K562 (cell line): ENCODE measurements at regions not wholly inside any gene's neighbourhood (a gene's known extent, or its start where the extent isn't known, plus 50 kb on each side); places are given as distances from the start of the nearest gene placed in this dataset.
A peak's percentile ranks its signal among the peaks of the same experiment; 100 is the strongest.

ENCODE experiments used
- ATAC-seq: fragments of 200-7000 bp; cut with Tn5 transposase; 3 replicates; pipeline ENCODE4 v1.9.1; 2020; ENCODE audit warnings: moderate library complexity
- BruUV-seq: library from RNA; stranded (reverse); fragments of 400-500 nt; replicated peaks from 2 replicates; lab custom pipeline; 2021; lab: Mats Ljungman, UMichigan
- CTCF ChIA-PET: fragments of 300-600 bp; formaldehyde crosslinking; extraction: SDS; loops from one replicate; lab custom pipeline; 2021; ENCODE audit warnings: low intra/inter-chr PET ratio; lab: Yijun Ruan, JAX
- POLR2A ChIA-PET: fragments of 300-600, 350-650 bp; sonication (Branson Sonifier 250); formaldehyde crosslinking; extraction: SDS; loops from one replicate; lab custom pipeline; 2021; ENCODE audit warnings: antibody characterized with exemption, inconsistent platforms; lab: Yijun Ruan, JAX
- DNase-seq, 4 experiments: peaks; one replicate each; pipeline versions ENCODE4 v3.0.0 to v3.0.0-alpha.2; 2011 to 2018; ENCODE audit warnings: low spot score in 3 of 4, mixed read lengths in 3 of 4; ENCODE audit errors: extremely low read depth in 1 of 4
- FAIRE-seq: peaks from 2 replicates; lab custom pipeline; 2011; peaks lifted over from hg19 to GRCh38; lab: Jason Lieb, UNC
- H2AFZ ChIP-seq: 2 replicates; pipeline ENCODE4 v1.6.0; 2011; ENCODE audit warnings: low read depth, low read length, control low read depth, inconsistent platforms
- H3K27ac ChIP-seq: fragments of 200-600 bp; 3 replicates; pipeline ENCODE4 v1.8.0; 2011; ENCODE audit warnings: low read depth, mild to moderate bottlenecking, control low read depth, inconsistent platforms, low read length, moderate library complexity, mixed read lengths; ENCODE audit errors: extremely low read depth
- H3K27me3 ChIP-seq, 2 experiments: fragments of 300-600 bp in 1 of 2; 2 replicates in 1 of 2; 3 replicates in 1 of 2; pipeline versions ENCODE4 v1.6.0 to v1.8.0; 2011; ENCODE audit warnings: inconsistent platforms in 2 of 2, low read length in 2 of 2, mild to moderate bottlenecking in 1 of 2, mixed read lengths in 1 of 2, moderate library complexity in 1 of 2; ENCODE audit not compliant: control insufficient read depth in 2 of 2, insufficient read depth in 2 of 2
- H3K36me3 ChIP-seq: fragments of 300-600 bp; 3 replicates; pipeline ENCODE4 v1.8.0; 2011; ENCODE audit warnings: mild to moderate bottlenecking, low read length, inconsistent platforms; ENCODE audit not compliant: control insufficient read depth, insufficient read depth
- H3K4me1 ChIP-seq, 2 experiments: fragments of 200-600 bp in 1 of 2; replicated peaks in 1 of 2; 2 replicates in 1 of 2; 3 replicates in 1 of 2; pipeline versions ENCODE4 v1.5.1 to v1.8.0; 2011; ENCODE audit warnings: inconsistent platforms in 2 of 2, low read length in 2 of 2, mild to moderate bottlenecking in 1 of 2, mixed read lengths in 1 of 2, moderate library complexity in 1 of 2; ENCODE audit not compliant: control insufficient read depth in 2 of 2, insufficient read depth in 2 of 2
- H3K4me2 ChIP-seq: 2 replicates; pipeline ENCODE4 v1.6.1; 2011; ENCODE audit warnings: low read length, control low read depth, inconsistent platforms, mixed read lengths; ENCODE audit not compliant: insufficient read depth
- H3K4me3 ChIP-seq: fragments of 200-600 bp; sonication (generic), shearing (Covaris generic); 2 replicates; pipeline ENCODE4 v1.5.1; 2016; ENCODE audit warnings: control low read depth, inconsistent platforms
- H3K79me2 ChIP-seq: fragments of 200-600 bp; 3 replicates; pipeline ENCODE4 v1.8.0; 2011; ENCODE audit warnings: low read length, inconsistent platforms; ENCODE audit not compliant: control insufficient read depth, insufficient read depth
- H3K9ac ChIP-seq, 2 experiments: 2 replicates each; pipeline versions ENCODE4 v1.6.0 to v1.6.1; 2011; ENCODE audit warnings: low read depth in 2 of 2, low read length in 2 of 2, control low read depth in 1 of 2, inconsistent platforms in 1 of 2, mild to moderate bottlenecking in 1 of 2, mixed read lengths in 1 of 2; ENCODE audit not compliant: insufficient read depth in 1 of 2
- H3K9me1 ChIP-seq: one replicate; pipeline ENCODE4 v1.6.0; 2011; ENCODE audit warnings: inconsistent platforms, mild to moderate bottlenecking, low read length, moderate library complexity; ENCODE audit not compliant: control insufficient read depth, insufficient read depth
- H3K9me3 ChIP-seq: replicated peaks from 2 replicates; pipeline ENCODE4 v1.5.1; 2011; ENCODE audit warnings: low read depth, low read length, inconsistent platforms; ENCODE audit not compliant: control insufficient read depth, insufficient read depth
- H4K20me1 ChIP-seq: replicated peaks from 2 replicates; pipeline ENCODE4 v1.6.1; 2011; ENCODE audit warnings: low read length, inconsistent platforms, mixed read lengths; ENCODE audit not compliant: control insufficient read depth, insufficient read depth
- CEBPB ChIP-seq: fragments of 450-650 bp; IDR thresholded peaks from 2 replicates; pipeline ENCODE4 v1.6.1; 2016; ENCODE audit warnings: missing genetic modification characterization, missing compliant biosample characterization
- CEBPG ChIP-seq, 3 experiments: fragments of 200-800 bp in 1 of 3; sonication (Bioruptor generic) in 1 of 3; sonication (generic) in 1 of 3; formaldehyde crosslinking in 1 of 3; IDR thresholded peaks in 2 of 3; conservative IDR thresholded peaks in 1 of 3; 2 replicates each; pipeline versions ENCODE4 v1.6.1 to v1.8.0; 2016 to 2022; ENCODE audit warnings: missing compliant biosample characterization in 2 of 3, missing genetic modification characterization in 2 of 3, mild to moderate bottlenecking in 1 of 3, missing genetic modification reagents in 1 of 3
- CHD2 ChIP-seq: IDR thresholded peaks from 2 replicates; pipeline ENCODE4 v1.6.1; 2011; ENCODE audit warnings: low read depth, low read length
- DIDO1 ChIP-seq: fragments of 450-650 bp; IDR thresholded peaks from 2 replicates; pipeline ENCODE4 v1.6.1; 2016; ENCODE audit warnings: low read depth, missing biosample characterization, missing genetic modification characterization
- NFATC3 ChIP-seq: fragments of 450-650 bp; IDR thresholded peaks from 2 replicates; pipeline ENCODE4 v1.6.1; 2017; ENCODE audit warnings: mild to moderate bottlenecking
- NFIX ChIP-seq: fragments of 250-450 bp; sonication (Bioruptor Pico); IDR thresholded peaks from 2 replicates; pipeline ENCODE4 v1.4.0; 2020; ENCODE audit warnings: low read depth, mild to moderate bottlenecking, moderate library complexity
- POU5F1 ChIP-seq: fragments of 150-350 bp; IDR thresholded peaks from 2 replicates; pipeline ENCODE4 v1.6.1; 2014; ENCODE audit warnings: borderline replicate concordance, low read length, low read depth, mild to moderate bottlenecking; ENCODE audit not compliant: partially characterized antibody
- PTRF ChIP-seq: fragments of 450-650 bp; IDR thresholded peaks from 2 replicates; pipeline ENCODE4 v1.6.1; 2016; ENCODE audit warnings: mild to moderate bottlenecking, missing genetic modification characterization, missing compliant biosample characterization
- RCOR1 ChIP-seq, 2 experiments: IDR thresholded peaks; 2 replicates each; pipeline ENCODE4 v1.6.1; 2012; ENCODE audit warnings: low read depth in 2 of 2, low read length in 2 of 2, borderline replicate concordance in 1 of 2, improper control_type of control experiment in 1 of 2
- SIN3B ChIP-seq: fragments of 450-650 bp; IDR thresholded peaks from 2 replicates; pipeline ENCODE4 v1.6.1; 2017; ENCODE audit warnings: low read depth, mild to moderate bottlenecking, moderate library complexity
- SMARCC2 ChIP-seq: fragments of 450-650 bp; IDR thresholded peaks from 2 replicates; pipeline ENCODE4 v1.6.1; 2017; ENCODE audit warnings: antibody characterized with exemption, moderate library complexity, mild to moderate bottlenecking, low read depth
- STAT5B ChIP-seq: fragments of 250-450 bp; sonication (Bioruptor Pico); IDR thresholded peaks from 2 replicates; pipeline ENCODE4 v1.8.0; 2021; ENCODE audit warnings: mild to moderate bottlenecking, inconsistent platforms
- TARDBP ChIP-seq: fragments of 450-650 bp; IDR thresholded peaks from 2 replicates; pipeline ENCODE4 v1.6.1; 2016
- TSC22D4 ChIP-seq: fragments of 450-650 bp; IDR thresholded peaks from 2 replicates; pipeline ENCODE4 v1.6.1; 2016; ENCODE audit warnings: missing genetic modification characterization, missing biosample characterization, control low read depth
- ZNF146 ChIP-seq: IDR thresholded peaks from one replicate; pipeline ENCODE4 v1.6.1; 2018; ENCODE audit warnings: missing compliant biosample characterization; ENCODE audit not compliant: unreplicated experiment
- ZNF551 ChIP-seq: fragments of 250-450 bp; sonication (Bioruptor Pico); IDR thresholded peaks from 2 replicates; pipeline ENCODE4 v1.5.0; 2021; ENCODE audit warnings: mild to moderate bottlenecking, moderate library complexity
- WGBS: fragments of 100-300 bp; shearing (Covaris generic); methylation state at CpG from one replicate; pipeline ENCODE4 v1.1.6; 2016; ENCODE audit warnings: low coverage, mixed read lengths; ENCODE audit not compliant: insufficient coverage; ENCODE audit errors: missing lambda C conversion rate; 5-methylcytosine and 5-hydroxymethylcytosine counted together
- in situ Hi-C: fragments of 300-500 bp; cut with MboI; formaldehyde crosslinking; loops from 4 replicates; pipeline ENCODE4 v1.15.0; 2018; ENCODE audit warnings: inconsistent platforms, mixed read lengths
- intact Hi-C: fragments of 100-400 bp; cut with micrococcal nuclease; formaldehyde crosslinking; loops from 2 replicates; pipeline ENCODE4 v1.14.2; 2022
- TF ChIP-seq, protein P1 (sequence below): fragments of 250-450 bp; sonication (Bioruptor Pico); IDR thresholded peaks from 2 replicates; pipeline ENCODE4 v1.5.0; 2021
- TF ChIP-seq, protein P2 (sequence below): sonication (generic); formaldehyde crosslinking; IDR thresholded peaks from 2 replicates; pipeline ENCODE4 v1.8.1; 2023; ENCODE audit warnings: mild to moderate bottlenecking, missing genetic modification reagents

DNA sequence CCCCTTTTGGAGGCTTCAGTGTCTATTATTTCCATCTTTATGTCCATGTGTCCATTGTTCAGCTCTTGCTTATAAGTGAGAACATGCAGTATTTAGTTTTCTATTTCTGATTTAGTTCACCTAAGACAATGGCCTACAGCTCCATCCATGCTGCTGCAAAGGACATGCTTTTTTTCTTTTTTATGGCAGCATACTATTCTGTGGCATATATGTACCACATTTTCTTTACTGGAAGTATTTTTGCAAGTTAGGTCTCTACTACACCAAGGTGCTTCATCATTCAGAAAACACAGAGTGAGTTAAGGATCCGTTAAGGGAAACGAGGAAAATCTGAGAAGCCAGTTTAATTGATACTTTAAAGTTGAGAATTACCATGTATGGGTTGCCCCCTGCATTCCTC is 297.2 kb downstream of the CDCA7 start:
- ChIA-PET POLR2A (no interaction called here), CTCF (no interaction called here)
- no peak for DNase-seq
- intact Hi-C loops (no loop called here), in situ Hi-C loops (no loop called here)
- no peak overlapping the region for H3K4me2 ChIP-seq
- TF ChIP-seq SIN3B: no peak
- peak; percentile 73 for TF ChIP-seq ZNF146 (CRISPR knock-in tag)
- TF ChIP-seq CHD2: no peak
- no peak for TF ChIP-seq DIDO1 (tag)
- no peak for TF ChIP-seq RCOR1 (IDR thresholded peaks at IDR 0.05; ENCODE audit: borderline replicate concordance in 1 of 2, low read depth in 2 of 2, low read length in 2 of 2)
- no peak for TF ChIP-seq STAT5B
- TF ChIP-seq TARDBP: no peak
- TF ChIP-seq, all 486 proteins: peak for 1
- no peak overlapping the region for H3K9ac ChIP-seq
- H3K36me3 ChIP-seq: no peaks in the 10 kb centered on the region
- H3K9me1 ChIP-seq: no peaks in the 10 kb centered on the region
- no peaks in the 10 kb centered on the region for H3K4me1 ChIP-seq
- WGBS: 0% methylated on average over 2 of the region's 2 CpGs
- no peaks in the 10 kb centered on the region for H3K79me2 ChIP-seq
- H3K27me3 ChIP-seq: peaks cover 6 to 12% of the 10 kb centered on the region in 2 experiments; a peak in 3 of 5 replicates
- no peak overlapping the region for H3K27ac ChIP-seq
- H3K4me3 ChIP-seq: no peak overlapping the region
- H3K9me3 ChIP-seq: no peaks in the 10 kb centered on the region
- ATAC-seq: no peak
- no peak for FAIRE-seq
- no peaks in the 10 kb centered on the region for H4K20me1 ChIP-seq
- no TSS peak for BruUV-seq
- no peak overlapping the region for H2AFZ ChIP-seq

DNA sequence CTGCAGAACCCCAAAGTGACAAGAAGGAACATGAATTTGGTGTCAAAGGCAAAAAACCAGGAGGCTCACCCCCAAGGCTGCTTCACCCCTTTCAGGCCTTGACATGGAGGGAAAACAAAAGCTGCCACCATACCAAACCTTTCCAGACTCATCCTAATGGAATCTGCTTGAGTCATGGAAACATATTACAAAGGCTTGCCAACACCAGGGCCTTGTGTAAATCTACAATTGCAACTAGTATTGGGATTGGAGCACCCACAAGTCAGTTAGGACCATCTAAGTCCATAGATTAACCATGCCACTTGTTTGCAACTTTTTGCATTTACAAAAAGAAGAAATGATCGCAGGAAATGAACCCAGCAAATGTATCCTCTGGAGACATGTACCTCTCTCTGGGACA is 297.6 kb downstream of the CDCA7 start:
- intact Hi-C loops: no loop called here
- 0% methylated on average over 1 of the region's 1 CpG for WGBS
- ATAC-seq: no peak
- DNase-seq: no peak
- Histone ChIP-seq H3K36me3 (no peaks in the 10 kb centered on the region), H3K4me1 (no peaks in the 10 kb centered on the region), H3K9ac (no peak overlapping the region), H3K79me2 (no peaks in the 10 kb centered on the region), H3K27ac (no peak overlapping the region), H3K9me3 (no peaks in the 10 kb centered on the region), H3K4me2 (no peak overlapping the region), H3K4me3 (no peak overlapping the region), H3K9me1 (no peaks in the 10 kb centered on the region), H2AFZ (no peak overlapping the region), H3K27me3 (peaks cover 6 to 12% of the 10 kb centered on the region in 2 experiments; a peak in 3 of 5 replicates), H4K20me1 (no peaks in the 10 kb centered on the region)
- no peak for FAIRE-seq
- no TSS peak for BruUV-seq
- in situ Hi-C loops: no loop called here
- POLR2A ChIA-PET: no interaction called here
- CTCF ChIA-PET: no interaction called here
- TF ChIP-seq POU5F1: no peak
- no peak for TF ChIP-seq PTRF
- TF ChIP-seq, protein P1, sequence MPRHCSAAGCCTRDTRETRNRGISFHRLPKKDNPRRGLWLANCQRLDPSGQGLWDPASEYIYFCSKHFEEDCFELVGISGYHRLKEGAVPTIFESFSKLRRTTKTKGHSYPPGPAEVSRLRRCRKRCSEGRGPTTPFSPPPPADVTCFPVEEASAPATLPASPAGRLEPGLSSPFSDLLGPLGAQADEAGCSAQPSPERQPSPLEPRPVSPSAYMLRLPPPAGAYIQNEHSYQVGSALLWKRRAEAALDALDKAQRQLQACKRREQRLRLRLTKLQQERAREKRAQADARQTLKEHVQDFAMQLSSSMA (CRISPR knock-in tag): no peak
- TF ChIP-seq, protein P2, sequence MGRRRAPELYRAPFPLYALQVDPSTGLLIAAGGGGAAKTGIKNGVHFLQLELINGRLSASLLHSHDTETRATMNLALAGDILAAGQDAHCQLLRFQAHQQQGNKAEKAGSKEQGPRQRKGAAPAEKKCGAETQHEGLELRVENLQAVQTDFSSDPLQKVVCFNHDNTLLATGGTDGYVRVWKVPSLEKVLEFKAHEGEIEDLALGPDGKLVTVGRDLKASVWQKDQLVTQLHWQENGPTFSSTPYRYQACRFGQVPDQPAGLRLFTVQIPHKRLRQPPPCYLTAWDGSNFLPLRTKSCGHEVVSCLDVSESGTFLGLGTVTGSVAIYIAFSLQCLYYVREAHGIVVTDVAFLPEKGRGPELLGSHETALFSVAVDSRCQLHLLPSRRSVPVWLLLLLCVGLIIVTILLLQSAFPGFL (CRISPR knock-in tag): no peak
- TF ChIP-seq TSC22D4 (tag): no peak
- no peak for TF ChIP-seq NFATC3
- no peak for TF ChIP-seq CEBPG (CRISPR knock-in tag; IDR thresholded peaks at IDR 0.05)
- no peak for TF ChIP-seq CEBPG (tag; conservative IDR thresholded peaks at IDR 0.05 in 1 of 2, IDR thresholded peaks at IDR 0.05 in 1 of 2)
- TF ChIP-seq NFIX (CRISPR knock-in tag): no peak
- TF ChIP-seq ZNF551 (CRISPR knock-in tag): no peak
- TF ChIP-seq SMARCC2: no peak
- no peak for TF ChIP-seq CEBPB (tag)
